WTC11 (cell line): ENCODE measurements at regions not wholly inside any gene's neighbourhood (a gene's known extent, or its start where the extent isn't known, plus 50 kb on each side); places are given as distances from the start of the nearest gene placed in this dataset.

Source experiments
- ATAC-seq: fragments of 200-7000 bp; cut with Tn5 transposase; 2 replicates; pipeline ENCODE4 v1.10.0; 2021; ENCODE audit warnings: mild to moderate bottlenecking, moderate library complexity
- CTCF ChIA-PET: fragments of 300-600 bp; sonication (Branson Sonifier 250); formaldehyde crosslinking; loops from one replicate; lab custom pipeline; 2021; ENCODE audit warnings: antibody characterized with exemption; lab: Charles Lee
- POLR2A ChIA-PET: fragments of 350-600 bp; sonication (Branson Sonifier 250); formaldehyde crosslinking; loops from one replicate; lab custom pipeline; 2021; ENCODE audit warnings: antibody characterized with exemption; lab: Charles Lee
- DNase-seq: peaks from one replicate; pipeline ENCODE4 v3.0.0; 2021; ENCODE audit warnings: low spot score
- H3K27ac Mint-ChIP-seq: 2 replicates; pipeline ENCODE4 v1.8.0; 2021; ENCODE audit warnings: mixed read lengths
- H3K27me3 Mint-ChIP-seq: 2 replicates; pipeline ENCODE4 v1.8.0; 2021; ENCODE audit warnings: low read depth, mild to moderate bottlenecking, moderate library complexity, mixed read lengths
- H3K36me3 Mint-ChIP-seq: 2 replicates; pipeline ENCODE4 v1.8.0; 2021; ENCODE audit warnings: mixed read lengths
- H3K4me1 Mint-ChIP-seq: 2 replicates; pipeline ENCODE4 v1.8.0; 2022; ENCODE audit warnings: mixed read lengths
- H3K4me3 Mint-ChIP-seq: 2 replicates; pipeline ENCODE4 v1.8.0; 2021; ENCODE audit warnings: mild to moderate bottlenecking, moderate library complexity, mixed read lengths
- H3K9me3 Mint-ChIP-seq: 2 replicates; pipeline ENCODE4 v1.8.0; 2021; ENCODE audit warnings: mixed read lengths
- ATF1 ChIP-seq: sonication (generic); formaldehyde crosslinking; IDR thresholded peaks from 2 replicates; pipeline ENCODE4 v1.8.1; 2023; ENCODE audit warnings: mild to moderate bottlenecking, moderate library complexity, missing genetic modification reagents
- GRHL2 ChIP-seq: fragments of 250-450 bp; sonication (Bioruptor Pico); IDR thresholded peaks from 2 replicates; pipeline ENCODE4 v1.8.0; 2022; ENCODE audit warnings: mild to moderate bottlenecking, moderate library complexity; ENCODE audit not compliant: insufficient replicate concordance, severe bottlenecking
- GTF2I ChIP-seq: fragments of 250-450 bp; sonication (Bioruptor Pico); conservative IDR thresholded peaks from 2 replicates; pipeline ENCODE4 v1.4.0; 2021; ENCODE audit warnings: mild to moderate bottlenecking
- HMGA2 ChIP-seq: fragments of 250-450 bp; sonication (Bioruptor Pico); IDR thresholded peaks from 2 replicates; pipeline ENCODE4 v1.4.0; 2021; ENCODE audit warnings: mild to moderate bottlenecking, moderate library complexity
- JUN ChIP-seq: sonication (generic); formaldehyde crosslinking; IDR thresholded peaks from 2 replicates; pipeline ENCODE4 v1.8.0; 2023; ENCODE audit warnings: mild to moderate bottlenecking, missing genetic modification reagents
- NR1H2 ChIP-seq: sonication (generic); formaldehyde crosslinking; IDR thresholded peaks from 2 replicates; pipeline ENCODE4 v1.9.0; 2021; ENCODE audit warnings: mild to moderate bottlenecking, moderate library complexity, missing genetic modification reagents
- RELA ChIP-seq: sonication (generic); formaldehyde crosslinking; IDR thresholded peaks from 2 replicates; pipeline ENCODE4 v1.8.1; 2022; ENCODE audit warnings: missing genetic modification reagents, mild to moderate bottlenecking, borderline replicate concordance
- SMAD4 ChIP-seq: sonication (generic); formaldehyde crosslinking; IDR thresholded peaks from 2 replicates; pipeline ENCODE4 v1.8.0; 2022; ENCODE audit warnings: mild to moderate bottlenecking, missing genetic modification reagents
- TEAD1 ChIP-seq: sonication (generic); formaldehyde crosslinking; IDR thresholded peaks from 2 replicates; pipeline ENCODE4 v1.8.0; 2022; ENCODE audit warnings: mild to moderate bottlenecking, missing genetic modification reagents
- TP53 ChIP-seq: sonication (generic); formaldehyde crosslinking; IDR thresholded peaks from 2 replicates; pipeline ENCODE4 v1.8.1; 2023; ENCODE audit warnings: mild to moderate bottlenecking, missing genetic modification reagents
- ZNF219 ChIP-seq: sonication (generic); formaldehyde crosslinking; IDR thresholded peaks from 2 replicates; pipeline ENCODE4 v1.8.0; 2023; ENCODE audit warnings: missing genetic modification reagents, mild to moderate bottlenecking, borderline replicate concordance
- ZNF416 ChIP-seq: fragments of 250-450 bp; sonication (Bioruptor Pico); IDR thresholded peaks from 2 replicates; pipeline ENCODE4 v1.9.0; 2021; ENCODE audit warnings: mild to moderate bottlenecking, inconsistent platforms
- TF ChIP-seq, protein P1 (sequence below): sonication (generic); formaldehyde crosslinking; IDR thresholded peaks from 2 replicates; pipeline ENCODE4 v1.8.0; 2023; ENCODE audit warnings: missing genetic modification reagents, mild to moderate bottlenecking, borderline replicate concordance
- TF ChIP-seq, protein P2 (sequence below): sonication (generic); formaldehyde crosslinking; IDR thresholded peaks from 2 replicates; pipeline ENCODE4 v1.8.0; 2022; ENCODE audit warnings: mild to moderate bottlenecking, missing genetic modification reagents
- TF ChIP-seq, protein P3 (sequence below): sonication (generic); formaldehyde crosslinking; IDR thresholded peaks from 2 replicates; pipeline ENCODE4 v1.8.0; 2022; ENCODE audit warnings: mild to moderate bottlenecking, missing genetic modification reagents
- TF ChIP-seq, protein P4 (sequence below): sonication (generic); formaldehyde crosslinking; IDR thresholded peaks from 2 replicates; pipeline ENCODE4 v1.8.0; 2022; ENCODE audit warnings: mild to moderate bottlenecking, missing genetic modification reagents
- TF ChIP-seq, protein P5 (sequence below): fragments of 200-600 bp; IDR thresholded peaks from 2 replicates; pipeline ENCODE4 v1.8.0; 2022; ENCODE audit warnings: antibody characterized with exemption
- TF ChIP-seq, protein P6 (sequence below): sonication (generic); formaldehyde crosslinking; IDR thresholded peaks from 2 replicates; pipeline ENCODE4 v1.8.1; 2023; ENCODE audit warnings: mild to moderate bottlenecking, missing genetic modification reagents, borderline replicate concordance
- TF ChIP-seq, protein P7 (sequence below): sonication (generic); formaldehyde crosslinking; IDR thresholded peaks from 2 replicates; pipeline ENCODE4 v1.8.1; 2022; ENCODE audit warnings: low read depth, missing genetic modification reagents, borderline replicate concordance
- TF ChIP-seq, protein P8 (sequence below): sonication (generic); formaldehyde crosslinking; IDR thresholded peaks from 2 replicates; pipeline ENCODE4 v1.8.1; 2023; ENCODE audit warnings: mild to moderate bottlenecking, moderate library complexity, missing genetic modification reagents

DNA sequence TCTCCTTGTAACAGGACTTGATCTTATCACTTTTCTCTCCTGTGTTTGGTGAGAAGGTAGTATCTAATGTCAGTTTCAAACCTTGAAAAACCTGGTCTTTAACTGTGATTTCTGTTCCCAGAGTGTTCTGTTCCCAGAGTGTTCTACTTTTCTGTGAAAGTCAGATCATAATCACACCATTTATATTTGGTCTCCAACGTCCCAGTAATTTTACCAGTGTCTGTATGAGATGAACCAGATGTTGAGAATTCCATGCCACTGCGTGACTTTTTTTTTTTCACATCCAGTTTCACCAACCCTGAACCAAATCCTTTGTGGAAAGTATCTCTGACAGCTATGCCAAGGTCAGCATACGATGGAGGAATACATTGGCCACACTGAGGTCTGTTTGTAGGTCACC, 365.2 kb downstream of the USP25 start:
- H3K27me3 Mint-ChIP-seq = no peaks in the 10 kb centered on the region
- CTCF ChIA-PET = interaction anchor here (1.0 kb wide), 2 partner anchors 89 to 511 kb away, joined by 3 read pairs; no protein-coding TSS in a partner anchor
- DNase-seq (no peak), ATAC-seq (no peak)
- POLR2A ChIA-PET = no interaction called here
- no peak overlapping the region for H3K4me3 Mint-ChIP-seq
- TF ChIP-seq, protein P1, sequence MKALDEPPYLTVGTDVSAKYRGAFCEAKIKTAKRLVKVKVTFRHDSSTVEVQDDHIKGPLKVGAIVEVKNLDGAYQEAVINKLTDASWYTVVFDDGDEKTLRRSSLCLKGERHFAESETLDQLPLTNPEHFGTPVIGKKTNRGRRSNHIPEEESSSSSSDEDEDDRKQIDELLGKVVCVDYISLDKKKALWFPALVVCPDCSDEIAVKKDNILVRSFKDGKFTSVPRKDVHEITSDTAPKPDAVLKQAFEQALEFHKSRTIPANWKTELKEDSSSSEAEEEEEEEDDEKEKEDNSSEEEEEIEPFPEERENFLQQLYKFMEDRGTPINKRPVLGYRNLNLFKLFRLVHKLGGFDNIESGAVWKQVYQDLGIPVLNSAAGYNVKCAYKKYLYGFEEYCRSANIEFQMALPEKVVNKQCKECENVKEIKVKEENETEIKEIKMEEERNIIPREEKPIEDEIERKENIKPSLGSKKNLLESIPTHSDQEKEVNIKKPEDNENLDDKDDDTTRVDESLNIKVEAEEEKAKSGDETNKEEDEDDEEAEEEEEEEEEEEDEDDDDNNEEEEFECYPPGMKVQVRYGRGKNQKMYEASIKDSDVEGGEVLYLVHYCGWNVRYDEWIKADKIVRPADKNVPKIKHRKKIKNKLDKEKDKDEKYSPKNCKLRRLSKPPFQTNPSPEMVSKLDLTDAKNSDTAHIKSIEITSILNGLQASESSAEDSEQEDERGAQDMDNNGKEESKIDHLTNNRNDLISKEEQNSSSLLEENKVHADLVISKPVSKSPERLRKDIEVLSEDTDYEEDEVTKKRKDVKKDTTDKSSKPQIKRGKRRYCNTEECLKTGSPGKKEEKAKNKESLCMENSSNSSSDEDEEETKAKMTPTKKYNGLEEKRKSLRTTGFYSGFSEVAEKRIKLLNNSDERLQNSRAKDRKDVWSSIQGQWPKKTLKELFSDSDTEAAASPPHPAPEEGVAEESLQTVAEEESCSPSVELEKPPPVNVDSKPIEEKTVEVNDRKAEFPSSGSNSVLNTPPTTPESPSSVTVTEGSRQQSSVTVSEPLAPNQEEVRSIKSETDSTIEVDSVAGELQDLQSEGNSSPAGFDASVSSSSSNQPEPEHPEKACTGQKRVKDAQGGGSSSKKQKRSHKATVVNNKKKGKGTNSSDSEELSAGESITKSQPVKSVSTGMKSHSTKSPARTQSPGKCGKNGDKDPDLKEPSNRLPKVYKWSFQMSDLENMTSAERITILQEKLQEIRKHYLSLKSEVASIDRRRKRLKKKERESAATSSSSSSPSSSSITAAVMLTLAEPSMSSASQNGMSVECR (CRISPR knock-in tag) = no peak
- TF ChIP-seq NR1H2 (CRISPR knock-in tag) (no peak), HMGA2 (no peak), JUN (CRISPR knock-in tag) (no peak), TP53 (CRISPR knock-in tag) (no peak), TEAD1 (no peak), ZNF416 (CRISPR knock-in tag) (no peak), RELA (no peak), ZNF219 (CRISPR knock-in tag) (no peak), SMAD4 (no peak), GTF2I (CRISPR knock-in tag) (no peak), GRHL2 (CRISPR knock-in tag) (no peak), ATF1 (CRISPR knock-in tag) (no peak)
- TF ChIP-seq, protein P2, sequence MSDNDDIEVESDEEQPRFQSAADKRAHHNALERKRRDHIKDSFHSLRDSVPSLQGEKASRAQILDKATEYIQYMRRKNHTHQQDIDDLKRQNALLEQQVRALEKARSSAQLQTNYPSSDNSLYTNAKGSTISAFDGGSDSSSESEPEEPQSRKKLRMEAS = no peak
- TF ChIP-seq, protein P3, sequence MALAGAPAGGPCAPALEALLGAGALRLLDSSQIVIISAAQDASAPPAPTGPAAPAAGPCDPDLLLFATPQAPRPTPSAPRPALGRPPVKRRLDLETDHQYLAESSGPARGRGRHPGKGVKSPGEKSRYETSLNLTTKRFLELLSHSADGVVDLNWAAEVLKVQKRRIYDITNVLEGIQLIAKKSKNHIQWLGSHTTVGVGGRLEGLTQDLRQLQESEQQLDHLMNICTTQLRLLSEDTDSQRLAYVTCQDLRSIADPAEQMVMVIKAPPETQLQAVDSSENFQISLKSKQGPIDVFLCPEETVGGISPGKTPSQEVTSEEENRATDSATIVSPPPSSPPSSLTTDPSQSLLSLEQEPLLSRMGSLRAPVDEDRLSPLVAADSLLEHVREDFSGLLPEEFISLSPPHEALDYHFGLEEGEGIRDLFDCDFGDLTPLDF (CRISPR knock-in tag) = no peak
- TF ChIP-seq, protein P4, sequence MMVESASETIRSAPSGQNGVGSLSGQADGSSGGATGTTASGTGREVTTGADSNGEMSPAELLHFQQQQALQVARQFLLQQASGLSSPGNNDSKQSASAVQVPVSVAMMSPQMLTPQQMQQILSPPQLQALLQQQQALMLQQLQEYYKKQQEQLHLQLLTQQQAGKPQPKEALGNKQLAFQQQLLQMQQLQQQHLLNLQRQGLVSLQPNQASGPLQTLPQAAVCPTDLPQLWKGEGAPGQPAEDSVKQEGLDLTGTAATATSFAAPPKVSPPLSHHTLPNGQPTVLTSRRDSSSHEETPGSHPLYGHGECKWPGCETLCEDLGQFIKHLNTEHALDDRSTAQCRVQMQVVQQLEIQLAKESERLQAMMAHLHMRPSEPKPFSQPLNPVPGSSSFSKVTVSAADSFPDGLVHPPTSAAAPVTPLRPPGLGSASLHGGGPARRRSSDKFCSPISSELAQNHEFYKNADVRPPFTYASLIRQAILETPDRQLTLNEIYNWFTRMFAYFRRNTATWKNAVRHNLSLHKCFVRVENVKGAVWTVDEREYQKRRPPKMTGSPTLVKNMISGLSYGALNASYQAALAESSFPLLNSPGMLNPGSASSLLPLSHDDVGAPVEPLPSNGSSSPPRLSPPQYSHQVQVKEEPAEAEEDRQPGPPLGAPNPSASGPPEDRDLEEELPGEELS (CRISPR knock-in tag) = no peak
- TF ChIP-seq, protein P5, sequence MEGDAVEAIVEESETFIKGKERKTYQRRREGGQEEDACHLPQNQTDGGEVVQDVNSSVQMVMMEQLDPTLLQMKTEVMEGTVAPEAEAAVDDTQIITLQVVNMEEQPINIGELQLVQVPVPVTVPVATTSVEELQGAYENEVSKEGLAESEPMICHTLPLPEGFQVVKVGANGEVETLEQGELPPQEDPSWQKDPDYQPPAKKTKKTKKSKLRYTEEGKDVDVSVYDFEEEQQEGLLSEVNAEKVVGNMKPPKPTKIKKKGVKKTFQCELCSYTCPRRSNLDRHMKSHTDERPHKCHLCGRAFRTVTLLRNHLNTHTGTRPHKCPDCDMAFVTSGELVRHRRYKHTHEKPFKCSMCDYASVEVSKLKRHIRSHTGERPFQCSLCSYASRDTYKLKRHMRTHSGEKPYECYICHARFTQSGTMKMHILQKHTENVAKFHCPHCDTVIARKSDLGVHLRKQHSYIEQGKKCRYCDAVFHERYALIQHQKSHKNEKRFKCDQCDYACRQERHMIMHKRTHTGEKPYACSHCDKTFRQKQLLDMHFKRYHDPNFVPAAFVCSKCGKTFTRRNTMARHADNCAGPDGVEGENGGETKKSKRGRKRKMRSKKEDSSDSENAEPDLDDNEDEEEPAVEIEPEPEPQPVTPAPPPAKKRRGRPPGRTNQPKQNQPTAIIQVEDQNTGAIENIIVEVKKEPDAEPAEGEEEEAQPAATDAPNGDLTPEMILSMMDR = no peak
- TF ChIP-seq, protein P6, sequence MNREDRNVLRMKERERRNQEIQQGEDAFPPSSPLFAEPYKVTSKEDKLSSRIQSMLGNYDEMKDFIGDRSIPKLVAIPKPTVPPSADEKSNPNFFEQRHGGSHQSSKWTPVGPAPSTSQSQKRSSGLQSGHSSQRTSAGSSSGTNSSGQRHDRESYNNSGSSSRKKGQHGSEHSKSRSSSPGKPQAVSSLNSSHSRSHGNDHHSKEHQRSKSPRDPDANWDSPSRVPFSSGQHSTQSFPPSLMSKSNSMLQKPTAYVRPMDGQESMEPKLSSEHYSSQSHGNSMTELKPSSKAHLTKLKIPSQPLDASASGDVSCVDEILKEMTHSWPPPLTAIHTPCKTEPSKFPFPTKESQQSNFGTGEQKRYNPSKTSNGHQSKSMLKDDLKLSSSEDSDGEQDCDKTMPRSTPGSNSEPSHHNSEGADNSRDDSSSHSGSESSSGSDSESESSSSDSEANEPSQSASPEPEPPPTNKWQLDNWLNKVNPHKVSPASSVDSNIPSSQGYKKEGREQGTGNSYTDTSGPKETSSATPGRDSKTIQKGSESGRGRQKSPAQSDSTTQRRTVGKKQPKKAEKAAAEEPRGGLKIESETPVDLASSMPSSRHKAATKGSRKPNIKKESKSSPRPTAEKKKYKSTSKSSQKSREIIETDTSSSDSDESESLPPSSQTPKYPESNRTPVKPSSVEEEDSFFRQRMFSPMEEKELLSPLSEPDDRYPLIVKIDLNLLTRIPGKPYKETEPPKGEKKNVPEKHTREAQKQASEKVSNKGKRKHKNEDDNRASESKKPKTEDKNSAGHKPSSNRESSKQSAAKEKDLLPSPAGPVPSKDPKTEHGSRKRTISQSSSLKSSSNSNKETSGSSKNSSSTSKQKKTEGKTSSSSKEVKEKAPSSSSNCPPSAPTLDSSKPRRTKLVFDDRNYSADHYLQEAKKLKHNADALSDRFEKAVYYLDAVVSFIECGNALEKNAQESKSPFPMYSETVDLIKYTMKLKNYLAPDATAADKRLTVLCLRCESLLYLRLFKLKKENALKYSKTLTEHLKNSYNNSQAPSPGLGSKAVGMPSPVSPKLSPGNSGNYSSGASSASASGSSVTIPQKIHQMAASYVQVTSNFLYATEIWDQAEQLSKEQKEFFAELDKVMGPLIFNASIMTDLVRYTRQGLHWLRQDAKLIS (CRISPR knock-in tag) = no peak
- TF ChIP-seq, protein P7, sequence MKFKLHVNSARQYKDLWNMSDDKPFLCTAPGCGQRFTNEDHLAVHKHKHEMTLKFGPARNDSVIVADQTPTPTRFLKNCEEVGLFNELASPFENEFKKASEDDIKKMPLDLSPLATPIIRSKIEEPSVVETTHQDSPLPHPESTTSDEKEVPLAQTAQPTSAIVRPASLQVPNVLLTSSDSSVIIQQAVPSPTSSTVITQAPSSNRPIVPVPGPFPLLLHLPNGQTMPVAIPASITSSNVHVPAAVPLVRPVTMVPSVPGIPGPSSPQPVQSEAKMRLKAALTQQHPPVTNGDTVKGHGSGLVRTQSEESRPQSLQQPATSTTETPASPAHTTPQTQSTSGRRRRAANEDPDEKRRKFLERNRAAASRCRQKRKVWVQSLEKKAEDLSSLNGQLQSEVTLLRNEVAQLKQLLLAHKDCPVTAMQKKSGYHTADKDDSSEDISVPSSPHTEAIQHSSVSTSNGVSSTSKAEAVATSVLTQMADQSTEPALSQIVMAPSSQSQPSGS (CRISPR knock-in tag) = no peak
- TF ChIP-seq, protein P8, sequence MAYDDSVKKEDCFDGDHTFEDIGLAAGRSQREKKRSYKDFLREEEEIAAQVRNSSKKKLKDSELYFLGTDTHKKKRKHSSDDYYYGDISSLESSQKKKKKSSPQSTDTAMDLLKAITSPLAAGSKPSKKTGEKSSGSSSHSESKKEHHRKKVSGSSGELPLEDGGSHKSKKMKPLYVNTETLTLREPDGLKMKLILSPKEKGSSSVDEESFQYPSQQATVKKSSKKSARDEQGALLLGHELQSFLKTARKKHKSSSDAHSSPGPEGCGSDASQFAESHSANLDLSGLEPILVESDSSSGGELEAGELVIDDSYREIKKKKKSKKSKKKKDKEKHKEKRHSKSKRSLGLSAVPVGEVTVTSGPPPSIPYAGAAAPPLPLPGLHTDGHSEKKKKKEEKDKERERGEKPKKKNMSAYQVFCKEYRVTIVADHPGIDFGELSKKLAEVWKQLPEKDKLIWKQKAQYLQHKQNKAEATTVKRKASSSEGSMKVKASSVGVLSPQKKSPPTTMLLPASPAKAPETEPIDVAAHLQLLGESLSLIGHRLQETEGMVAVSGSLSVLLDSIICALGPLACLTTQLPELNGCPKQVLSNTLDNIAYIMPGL (CRISPR knock-in tag) = no peak
- H3K36me3 Mint-ChIP-seq = no peaks in the 10 kb centered on the region
- H3K27ac Mint-ChIP-seq = no peak overlapping the region
- no peaks in the 10 kb centered on the region for H3K4me1 Mint-ChIP-seq
- H3K9me3 Mint-ChIP-seq = peaks cover 8% of the 10 kb centered on the region
